K562 (cell line): ENCODE measurements at regions not wholly inside any gene's neighbourhood (a gene's known extent, or its start where the extent isn't known, plus 50 kb on each side); places are given as distances from the start of the nearest gene placed in this dataset.

Experiments
- ATAC-seq: fragments of 200-7000 bp; cut with Tn5 transposase; 3 replicates; pipeline ENCODE4 v1.9.1; 2020; ENCODE audit warnings: moderate library complexity
- BruUV-seq: library from RNA; stranded (reverse); fragments of 400-500 nt; replicated peaks from 2 replicates; lab custom pipeline; 2021; lab: Mats Ljungman, UMichigan
- CTCF ChIA-PET: fragments of 300-600 bp; formaldehyde crosslinking; extraction: SDS; loops from one replicate; lab custom pipeline; 2021; ENCODE audit warnings: low intra/inter-chr PET ratio; lab: Yijun Ruan, JAX
- POLR2A ChIA-PET: fragments of 300-600, 350-650 bp; sonication (Branson Sonifier 250); formaldehyde crosslinking; extraction: SDS; loops from one replicate; lab custom pipeline; 2021; ENCODE audit warnings: antibody characterized with exemption, inconsistent platforms; lab: Yijun Ruan, JAX
- DNase-seq, 4 experiments: peaks; one replicate each; pipeline versions ENCODE4 v3.0.0 to v3.0.0-alpha.2; 2011 to 2018; ENCODE audit warnings: low spot score in 3 of 4, mixed read lengths in 3 of 4; ENCODE audit errors: extremely low read depth in 1 of 4
- FAIRE-seq: peaks from 2 replicates; lab custom pipeline; 2011; peaks lifted over from hg19 to GRCh38; lab: Jason Lieb, UNC
- H2AFZ ChIP-seq: 2 replicates; pipeline ENCODE4 v1.6.0; 2011; ENCODE audit warnings: low read depth, low read length, control low read depth, inconsistent platforms
- H3K27ac ChIP-seq: fragments of 200-600 bp; 3 replicates; pipeline ENCODE4 v1.8.0; 2011; ENCODE audit warnings: low read depth, mild to moderate bottlenecking, control low read depth, inconsistent platforms, low read length, moderate library complexity, mixed read lengths; ENCODE audit errors: extremely low read depth
- H3K27me3 ChIP-seq, 2 experiments: fragments of 300-600 bp in 1 of 2; 2 replicates in 1 of 2; 3 replicates in 1 of 2; pipeline versions ENCODE4 v1.6.0 to v1.8.0; 2011; ENCODE audit warnings: inconsistent platforms in 2 of 2, low read length in 2 of 2, mild to moderate bottlenecking in 1 of 2, mixed read lengths in 1 of 2, moderate library complexity in 1 of 2; ENCODE audit not compliant: control insufficient read depth in 2 of 2, insufficient read depth in 2 of 2
- H3K36me3 ChIP-seq: fragments of 300-600 bp; 3 replicates; pipeline ENCODE4 v1.8.0; 2011; ENCODE audit warnings: mild to moderate bottlenecking, low read length, inconsistent platforms; ENCODE audit not compliant: control insufficient read depth, insufficient read depth
- H3K4me1 ChIP-seq, 2 experiments: fragments of 200-600 bp in 1 of 2; replicated peaks in 1 of 2; 2 replicates in 1 of 2; 3 replicates in 1 of 2; pipeline versions ENCODE4 v1.5.1 to v1.8.0; 2011; ENCODE audit warnings: inconsistent platforms in 2 of 2, low read length in 2 of 2, mild to moderate bottlenecking in 1 of 2, mixed read lengths in 1 of 2, moderate library complexity in 1 of 2; ENCODE audit not compliant: control insufficient read depth in 2 of 2, insufficient read depth in 2 of 2
- H3K4me2 ChIP-seq: 2 replicates; pipeline ENCODE4 v1.6.1; 2011; ENCODE audit warnings: low read length, control low read depth, inconsistent platforms, mixed read lengths; ENCODE audit not compliant: insufficient read depth
- H3K4me3 ChIP-seq: fragments of 200-600 bp; sonication (generic), shearing (Covaris generic); 2 replicates; pipeline ENCODE4 v1.5.1; 2016; ENCODE audit warnings: control low read depth, inconsistent platforms
- H3K79me2 ChIP-seq: fragments of 200-600 bp; 3 replicates; pipeline ENCODE4 v1.8.0; 2011; ENCODE audit warnings: low read length, inconsistent platforms; ENCODE audit not compliant: control insufficient read depth, insufficient read depth
- H3K9ac ChIP-seq, 2 experiments: 2 replicates each; pipeline versions ENCODE4 v1.6.0 to v1.6.1; 2011; ENCODE audit warnings: low read depth in 2 of 2, low read length in 2 of 2, control low read depth in 1 of 2, inconsistent platforms in 1 of 2, mild to moderate bottlenecking in 1 of 2, mixed read lengths in 1 of 2; ENCODE audit not compliant: insufficient read depth in 1 of 2
- H3K9me1 ChIP-seq: one replicate; pipeline ENCODE4 v1.6.0; 2011; ENCODE audit warnings: inconsistent platforms, mild to moderate bottlenecking, low read length, moderate library complexity; ENCODE audit not compliant: control insufficient read depth, insufficient read depth
- H3K9me3 ChIP-seq: replicated peaks from 2 replicates; pipeline ENCODE4 v1.5.1; 2011; ENCODE audit warnings: low read depth, low read length, inconsistent platforms; ENCODE audit not compliant: control insufficient read depth, insufficient read depth
- H4K20me1 ChIP-seq: replicated peaks from 2 replicates; pipeline ENCODE4 v1.6.1; 2011; ENCODE audit warnings: low read length, inconsistent platforms, mixed read lengths; ENCODE audit not compliant: control insufficient read depth, insufficient read depth
- DNMT1 ChIP-seq: fragments of 450-650 bp; IDR thresholded peaks from 2 replicates; pipeline ENCODE4 v1.6.1; 2016; ENCODE audit warnings: antibody characterized with exemption, mild to moderate bottlenecking
- ELF4 ChIP-seq: fragments of 450-650 bp; formaldehyde crosslinking; IDR thresholded peaks from 2 replicates; pipeline ENCODE4 v1.4.0; 2022; ENCODE audit warnings: missing genetic modification characterization
- GTF2E2 ChIP-seq: fragments of 200-800 bp; sonication (Bioruptor generic); IDR thresholded peaks from 2 replicates; pipeline ENCODE4 v1.6.1; 2016; ENCODE audit warnings: missing genetic modification characterization, missing compliant biosample characterization
- RBM34 ChIP-seq: fragments of 200-400 bp; formaldehyde crosslinking; IDR thresholded peaks from 2 replicates; pipeline ENCODE4 v1.6.1; 2018; ENCODE audit warnings: low read length, borderline replicate concordance; ENCODE audit not compliant: insufficient read depth
- SMARCB1 ChIP-seq: IDR thresholded peaks from 2 replicates; pipeline ENCODE4 v1.6.1; 2011; ENCODE audit warnings: improper control_type of control experiment, low read depth; ENCODE audit not compliant: insufficient read length
- SUPT5H ChIP-seq: fragments of 450-650 bp; IDR thresholded peaks from 2 replicates; pipeline ENCODE4 v1.6.1; 2016
- TOE1 ChIP-seq, 2 experiments: fragments of 450-650 bp in 1 of 2; sonication (generic) in 1 of 2; formaldehyde crosslinking in 1 of 2; IDR thresholded peaks; 2 replicates each; pipeline versions ENCODE4 v1.7.1 to v1.8.0; 2016 to 2022; ENCODE audit warnings: borderline replicate concordance in 2 of 2, mild to moderate bottlenecking in 2 of 2, antibody characterized with exemption in 1 of 2, inconsistent platforms in 1 of 2, low read depth in 1 of 2, missing genetic modification reagents in 1 of 2, moderate library complexity in 1 of 2
- YBX1 ChIP-seq: fragments of 450-650 bp; IDR thresholded peaks from 2 replicates; pipeline ENCODE4 v1.7.1; 2016; ENCODE audit warnings: mild to moderate bottlenecking
- ZNF174 ChIP-seq: fragments of 250-450 bp; sonication (Bioruptor Pico); IDR thresholded peaks from 2 replicates; pipeline ENCODE4 v1.4.0; 2020; ENCODE audit warnings: mild to moderate bottlenecking
- WGBS: fragments of 100-300 bp; shearing (Covaris generic); methylation state at CpG from one replicate; pipeline ENCODE4 v1.1.6; 2016; ENCODE audit warnings: low coverage, mixed read lengths; ENCODE audit not compliant: insufficient coverage; ENCODE audit errors: missing lambda C conversion rate; 5-methylcytosine and 5-hydroxymethylcytosine counted together
- in situ Hi-C: fragments of 300-500 bp; cut with MboI; formaldehyde crosslinking; loops from 4 replicates; pipeline ENCODE4 v1.15.0; 2018; ENCODE audit warnings: inconsistent platforms, mixed read lengths
- intact Hi-C: fragments of 100-400 bp; cut with micrococcal nuclease; formaldehyde crosslinking; loops from 2 replicates; pipeline ENCODE4 v1.14.2; 2022
- TF ChIP-seq, protein P1 (sequence below): fragments of 450-650 bp; formaldehyde crosslinking; IDR thresholded peaks from 2 replicates; pipeline ENCODE4 v1.4.0; 2022; ENCODE audit warnings: missing genetic modification characterization
- TF ChIP-seq, protein P2 (sequence below): fragments of 450-650 bp; IDR thresholded peaks from 2 replicates; pipeline ENCODE4 v1.6.1; 2018; ENCODE audit warnings: mild to moderate bottlenecking, low read depth; ENCODE audit not compliant: partially characterized antibody
- TF ChIP-seq, protein P3 (sequence below): IDR thresholded peaks from 2 replicates; pipeline ENCODE4 v1.6.1; 2016; ENCODE audit warnings: missing genetic modification characterization, missing compliant biosample characterization
- TF ChIP-seq, protein P4 (sequence below): fragments of 450-650 bp; IDR thresholded peaks from 2 replicates; pipeline ENCODE4 v1.6.1; 2016; ENCODE audit warnings: low read depth, mild to moderate bottlenecking, moderate library complexity

DNA sequence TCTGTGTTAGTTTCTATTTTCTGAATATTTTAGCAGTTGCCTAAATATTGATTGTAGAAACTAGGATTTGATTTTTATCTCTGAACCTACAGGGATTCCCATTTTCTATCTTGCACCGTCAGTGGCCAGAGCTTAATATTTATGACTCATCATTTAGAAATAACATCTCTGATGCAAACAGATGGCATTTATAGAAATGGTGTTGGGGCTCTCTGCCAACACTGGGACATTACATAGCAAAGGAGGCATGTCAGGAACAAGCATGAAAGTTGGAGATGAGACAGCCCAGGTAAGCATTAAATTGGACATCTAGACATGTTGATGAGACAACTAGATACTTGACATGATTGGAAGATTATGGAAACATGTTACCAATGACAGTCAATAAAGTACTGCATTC, 165.3 kb upstream of the SYT4 start:
- Histone ChIP-seq H3K27me3 (no peaks in the 10 kb centered on the region), H3K27ac (no peak overlapping the region), H3K9me1 (no peaks in the 10 kb centered on the region), H3K36me3 (no peaks in the 10 kb centered on the region), H2AFZ (no peak overlapping the region), H3K9ac (no peak overlapping the region), H3K4me2 (no peak overlapping the region), H3K4me3 (no peak overlapping the region), H4K20me1 (no peaks in the 10 kb centered on the region), H3K4me1 (no peaks in the 10 kb centered on the region), H3K79me2 (no peaks in the 10 kb centered on the region), H3K9me3 (no peaks in the 10 kb centered on the region)
- TF ChIP-seq SUPT5H (no peak), DNMT1 (no peak), YBX1 (no peak), ELF4 (CRISPR knock-in tag) (no peak), ZNF174 (no peak)
- TF ChIP-seq, protein P1, sequence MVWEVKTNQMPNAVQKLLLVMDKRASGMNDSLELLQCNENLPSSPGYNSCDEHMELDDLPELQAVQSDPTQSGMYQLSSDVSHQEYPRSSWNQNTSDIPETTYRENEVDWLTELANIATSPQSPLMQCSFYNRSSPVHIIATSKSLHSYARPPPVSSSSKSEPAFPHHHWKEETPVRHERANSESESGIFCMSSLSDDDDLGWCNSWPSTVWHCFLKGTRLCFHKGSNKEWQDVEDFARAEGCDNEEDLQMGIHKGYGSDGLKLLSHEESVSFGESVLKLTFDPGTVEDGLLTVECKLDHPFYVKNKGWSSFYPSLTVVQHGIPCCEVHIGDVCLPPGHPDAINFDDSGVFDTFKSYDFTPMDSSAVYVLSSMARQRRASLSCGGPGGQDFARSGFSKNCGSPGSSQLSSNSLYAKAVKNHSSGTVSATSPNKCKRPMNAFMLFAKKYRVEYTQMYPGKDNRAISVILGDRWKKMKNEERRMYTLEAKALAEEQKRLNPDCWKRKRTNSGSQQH (CRISPR knock-in tag), result no peak
- intact Hi-C loops, result no loop called here
- no TSS peak for BruUV-seq
- POLR2A ChIA-PET, result no interaction called here
- ATAC-seq, result no peak
- 0% methylated on average over 1 of the region's 1 CpG for WGBS
- FAIRE-seq, result no peak
- CTCF ChIA-PET, result no interaction called here
- DNase-seq, result no peak
- in situ Hi-C loops, result no loop called here

DNA sequence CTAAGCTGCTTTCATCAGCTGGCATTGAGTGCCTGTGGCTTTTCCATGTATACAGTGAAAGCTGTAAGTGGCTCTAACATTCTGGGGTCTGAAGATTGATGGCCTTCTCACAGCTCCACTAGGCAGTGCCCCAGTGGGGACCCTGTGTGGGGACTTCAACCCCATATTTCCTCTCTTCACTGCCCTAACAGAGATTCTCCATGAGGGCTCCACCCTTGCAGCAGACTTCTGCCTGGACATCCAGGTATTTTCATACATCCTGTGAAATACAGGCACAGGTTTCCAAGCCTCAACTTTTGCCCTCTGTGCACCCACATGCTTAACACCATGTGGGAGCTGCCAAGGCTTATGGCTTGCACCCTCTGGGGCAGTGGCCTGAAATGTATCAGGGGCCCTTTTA, 188.2 kb upstream of the SYT4 start:
- DNase-seq (no peak), ATAC-seq (no peak), FAIRE-seq (no peak)
- no peak overlapping the region for H3K4me2 ChIP-seq
- intact Hi-C loops (no loop called here), in situ Hi-C loops (no loop called here)
- no peaks in the 10 kb centered on the region for H3K27me3 ChIP-seq
- no TSS peak for BruUV-seq
- H3K9me3 ChIP-seq, result no peaks in the 10 kb centered on the region
- H3K4me3 ChIP-seq, result no peak overlapping the region
- TF ChIP-seq, protein P2, sequence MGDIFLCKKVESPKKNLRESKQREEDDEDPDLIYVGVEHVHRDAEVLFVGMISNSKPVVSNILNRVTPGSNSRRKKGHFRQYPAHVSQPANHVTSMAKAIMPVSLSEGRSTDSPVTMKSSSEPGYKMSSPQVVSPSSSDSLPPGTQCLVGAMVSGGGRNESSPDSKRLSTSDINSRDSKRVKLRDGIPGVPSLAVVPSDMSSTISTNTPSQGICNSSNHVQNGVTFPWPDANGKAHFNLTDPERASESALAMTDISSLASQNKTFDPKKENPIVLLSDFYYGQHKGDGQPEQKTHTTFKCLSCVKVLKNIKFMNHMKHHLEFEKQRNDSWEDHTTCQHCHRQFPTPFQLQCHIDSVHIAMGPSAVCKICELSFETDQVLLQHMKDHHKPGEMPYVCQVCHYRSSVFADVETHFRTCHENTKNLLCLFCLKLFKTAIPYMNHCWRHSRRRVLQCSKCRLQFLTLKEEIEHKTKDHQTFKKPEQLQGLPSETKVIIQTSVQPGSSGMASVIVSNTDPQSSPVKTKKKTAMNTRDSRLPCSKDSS, result no peak
- no peak for TF ChIP-seq RBM34
- TF ChIP-seq, protein P3, sequence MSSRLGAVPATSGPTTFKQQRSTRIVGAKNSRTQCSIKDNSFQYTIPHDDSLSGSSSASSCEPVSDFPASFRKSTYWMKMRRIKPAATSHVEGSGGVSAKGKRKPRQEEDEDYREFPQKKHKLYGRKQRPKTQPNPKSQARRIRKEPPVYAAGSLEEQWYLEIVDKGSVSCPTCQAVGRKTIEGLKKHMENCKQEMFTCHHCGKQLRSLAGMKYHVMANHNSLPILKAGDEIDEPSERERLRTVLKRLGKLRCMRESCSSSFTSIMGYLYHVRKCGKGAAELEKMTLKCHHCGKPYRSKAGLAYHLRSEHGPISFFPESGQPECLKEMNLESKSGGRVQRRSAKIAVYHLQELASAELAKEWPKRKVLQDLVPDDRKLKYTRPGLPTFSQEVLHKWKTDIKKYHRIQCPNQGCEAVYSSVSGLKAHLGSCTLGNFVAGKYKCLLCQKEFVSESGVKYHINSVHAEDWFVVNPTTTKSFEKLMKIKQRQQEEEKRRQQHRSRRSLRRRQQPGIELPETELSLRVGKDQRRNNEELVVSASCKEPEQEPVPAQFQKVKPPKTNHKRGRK, result no peak
- TF ChIP-seq SMARCB1, result no peak
- TF ChIP-seq TOE1 (IDR thresholded peaks at IDR 0.05; ENCODE audit: borderline replicate concordance), result no peak
- TF ChIP-seq TOE1 (CRISPR knock-in tag; IDR thresholded peaks at IDR 0.05; ENCODE audit: borderline replicate concordance, low read depth), result no peak
- TF ChIP-seq, protein P4, sequence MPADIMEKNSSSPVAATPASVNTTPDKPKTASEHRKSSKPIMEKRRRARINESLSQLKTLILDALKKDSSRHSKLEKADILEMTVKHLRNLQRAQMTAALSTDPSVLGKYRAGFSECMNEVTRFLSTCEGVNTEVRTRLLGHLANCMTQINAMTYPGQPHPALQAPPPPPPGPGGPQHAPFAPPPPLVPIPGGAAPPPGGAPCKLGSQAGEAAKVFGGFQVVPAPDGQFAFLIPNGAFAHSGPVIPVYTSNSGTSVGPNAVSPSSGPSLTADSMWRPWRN, result no peak
- no peak for TF ChIP-seq GTF2E2 (tag)
- H3K4me1 ChIP-seq, result no peaks in the 10 kb centered on the region
- H3K27ac ChIP-seq, result no peak overlapping the region
- H3K79me2 ChIP-seq, result no peaks in the 10 kb centered on the region
- no peaks in the 10 kb centered on the region for H4K20me1 ChIP-seq
- H3K9me1 ChIP-seq, result no peaks in the 10 kb centered on the region
- CTCF ChIA-PET, result no interaction called here
- H2AFZ ChIP-seq, result no peak overlapping the region
- no peaks in the 10 kb centered on the region for H3K36me3 ChIP-seq
- POLR2A ChIA-PET, result no interaction called here
- no peak overlapping the region for H3K9ac ChIP-seq
